ENCODE measurements at regions not wholly inside any gene's neighbourhood (a gene's known extent, or its start where the extent isn't known, plus 50 kb on each side); places are given as distances from the start of the nearest gene placed in this dataset.
"Not testable (repeated sequence)": the region's sequence is repeated elsewhere in the genome, so short reads cannot be mapped to it uniquely, and the experiment has no call there.

DNA sequence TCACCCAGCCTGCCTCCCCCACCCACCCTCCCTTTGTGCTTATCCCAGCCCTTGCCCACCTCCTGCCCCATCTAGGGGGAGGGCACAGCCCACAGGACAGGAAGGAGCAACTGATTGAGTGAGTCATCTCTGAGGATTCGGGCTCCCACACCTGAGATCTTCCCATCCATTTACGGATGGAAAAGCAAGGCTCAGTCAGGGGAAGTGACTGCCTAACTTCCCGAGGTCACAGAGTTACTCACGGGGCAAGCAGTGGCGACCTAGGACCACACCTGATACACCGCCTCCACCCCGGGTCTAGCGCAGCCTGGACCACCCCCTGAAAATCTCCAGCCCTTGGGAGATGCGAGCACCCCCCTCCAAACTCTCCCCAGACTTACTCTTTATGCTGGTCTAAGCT, 131.7 kb downstream of the TNFRSF13B start:
- DNase-seq: not testable (repeated sequence)

- DNase-seq: not testable (repeated sequence)
These were observed 132.4 kb downstream of the TNFRSF13B start for GRCh38 chr17:16839242-16840175.

DNA sequence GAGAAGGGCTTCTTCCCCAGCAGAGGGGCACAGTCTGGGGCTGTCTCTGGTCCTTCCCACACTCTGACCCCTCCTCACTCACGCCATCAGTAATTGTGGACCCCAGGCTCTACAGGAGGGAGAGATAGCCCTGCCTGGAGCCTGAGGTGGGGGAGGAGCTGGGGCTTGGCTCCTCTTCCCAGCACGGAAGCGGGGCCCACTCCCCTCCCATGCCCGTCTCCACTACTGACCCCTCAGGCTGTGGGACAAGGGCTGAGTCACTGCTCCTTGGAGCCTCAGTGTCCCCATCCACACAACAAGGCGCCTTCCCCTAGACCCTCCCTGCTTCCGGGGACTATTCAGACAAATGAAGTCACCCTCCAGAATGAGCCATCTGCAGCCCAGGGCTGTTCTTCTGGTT, 133.1 kb downstream of the TNFRSF13B start:
- DNase-seq: not testable (repeated sequence)

- DNase-seq: not testable (repeated sequence)
These were observed 133.6 kb downstream of the TNFRSF13B start for GRCh38 chr17:16838287-16838686.

- not testable (repeated sequence) for DNase-seq
These were observed 134.3 kb downstream of the TNFRSF13B start for GRCh38 chr17:16837468-16838266.

- not testable (repeated sequence) for DNase-seq
These were observed 135.5 kb downstream of the TNFRSF13B start for GRCh38 chr17:16836315-16836915.

- DNase-seq: not testable (repeated sequence)
These were observed 138.4 kb downstream of the TNFRSF13B start for GRCh38 chr17:16833517-16833916.

DNA sequence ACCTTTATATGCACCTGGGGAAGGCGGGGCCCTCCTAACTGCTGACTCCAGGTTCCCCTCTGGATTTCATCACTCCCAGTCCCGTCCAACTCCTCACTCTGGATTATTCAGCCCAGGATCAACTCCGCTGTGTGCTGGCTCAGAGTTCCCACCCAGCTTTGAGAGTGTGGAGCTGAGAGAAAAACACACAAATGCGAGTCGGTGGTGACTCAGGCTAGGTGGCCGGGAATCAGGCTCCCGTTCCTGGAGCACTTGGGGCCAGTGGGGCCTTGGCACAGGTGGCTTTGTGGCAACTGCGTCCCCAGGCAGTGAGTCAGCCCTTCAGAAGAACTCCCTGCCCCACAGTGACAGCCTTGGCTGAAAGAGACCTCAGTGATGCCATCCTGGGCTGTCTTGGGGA, 139.1 kb downstream of the TNFRSF13B start:
- not testable (repeated sequence) for DNase-seq

GRCh38 chr17:16832206-16832605, 139.7 kb downstream of the TNFRSF13B start:
- DNase-seq: not testable (repeated sequence)

DNA sequence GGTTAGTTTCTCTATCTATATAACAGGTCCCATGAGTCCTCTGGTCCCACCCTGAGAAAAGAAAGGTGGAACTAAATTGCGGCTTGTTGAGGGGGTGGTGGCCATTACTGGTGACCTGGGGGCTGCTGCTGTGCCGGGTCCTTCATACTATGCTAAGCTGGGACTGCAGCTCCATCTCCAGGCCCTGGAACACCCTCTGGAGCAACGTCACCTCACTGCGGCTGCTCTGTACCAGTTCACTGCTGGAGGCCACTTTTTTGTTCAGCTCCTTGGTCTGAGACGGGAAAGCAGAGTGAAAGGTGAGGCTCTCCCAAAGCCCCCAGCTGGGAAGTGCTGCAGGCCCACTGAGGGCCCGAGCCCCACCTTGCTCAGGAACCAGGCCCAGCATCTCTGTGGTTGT, 140.7 kb downstream of the CCDC144A start:
- not testable (repeated sequence) for DNase-seq

- DNase-seq: not testable (repeated sequence)
These were observed 140.2 kb downstream of the CCDC144A start for GRCh38 chr17:16830219-16830618.
